ENCODE measurements at regions not wholly inside any gene's neighbourhood (a gene's known extent, or its start where the extent isn't known, plus 50 kb on each side); places are given as distances from the start of the nearest gene placed in this dataset.

DNA sequence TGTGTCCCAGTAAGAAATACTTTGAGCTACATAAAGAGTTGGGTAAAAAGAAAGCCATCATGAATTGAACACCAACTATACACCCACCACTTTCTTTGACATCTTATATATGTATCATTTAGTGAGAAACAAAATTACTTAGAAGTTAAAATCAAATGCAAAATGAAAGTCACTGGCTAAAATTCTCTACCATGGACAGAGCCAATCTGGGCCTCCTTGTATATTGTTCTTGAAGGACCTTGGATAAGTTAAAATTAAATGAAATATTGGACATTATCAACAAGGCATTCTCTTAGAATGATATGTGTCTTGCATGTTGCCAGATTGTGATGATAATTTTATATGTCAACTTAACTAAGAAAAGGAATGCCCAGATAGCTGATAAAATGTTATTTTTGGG lies 64.2 kb upstream of the CHL1 start:
- H3K4me1 Mint-ChIP-seq: no peaks in the 10 kb centered on the region
- DNase-seq (no peak), ATAC-seq (no peak)
- no peaks in the 10 kb centered on the region for H3K27me3 Mint-ChIP-seq
- no peak overlapping the region for H3K27ac Mint-ChIP-seq
- no peaks in the 10 kb centered on the region for H3K36me3 Mint-ChIP-seq (ENCODE audit: low read depth)
- H3K9me3 Mint-ChIP-seq: peaks cover 6% of the 10 kb centered on the region
- no peak overlapping the region for H3K4me3 Mint-ChIP-seq

DNA sequence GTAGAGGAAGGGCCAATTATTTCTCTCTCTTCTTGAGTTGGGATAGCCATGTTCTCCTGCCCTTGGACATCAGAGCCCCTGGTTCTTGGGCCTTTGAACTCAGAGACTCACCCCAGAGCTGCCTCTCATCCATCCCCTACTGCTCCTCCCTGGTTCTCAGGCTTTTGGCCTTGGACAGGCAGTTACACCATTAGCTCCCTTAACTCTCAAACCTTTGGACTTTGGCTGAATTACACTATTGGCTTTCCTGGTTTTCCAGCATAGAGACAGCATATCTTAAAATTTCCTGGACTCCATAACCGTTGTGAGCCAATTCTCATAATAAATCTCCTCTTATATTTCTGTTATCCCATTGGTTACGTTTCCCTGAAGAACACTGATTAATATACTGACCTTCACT lies 63.7 kb upstream of the CHL1 start:
- Mint-ChIP-seq H3K9me3 (peaks cover 6% of the 10 kb centered on the region), H3K27me3 (no peaks in the 10 kb centered on the region), H3K4me1 (no peaks in the 10 kb centered on the region), H3K36me3 (ENCODE audit: low read depth) (no peaks in the 10 kb centered on the region), H3K4me3 (no peak overlapping the region), H3K27ac (no peak overlapping the region)
- ATAC-seq: no peak
- DNase-seq: no peak

- H3K4me3 Mint-ChIP-seq: no peak overlapping the region
- H3K4me1 Mint-ChIP-seq: no peaks in the 10 kb centered on the region
- DNase-seq (no peak), ATAC-seq (no peak)
- H3K27me3 Mint-ChIP-seq: no peaks in the 10 kb centered on the region
- H3K27ac Mint-ChIP-seq: no peak overlapping the region
- H3K36me3 Mint-ChIP-seq (ENCODE audit: low read depth): no peaks in the 10 kb centered on the region
- H3K9me3 Mint-ChIP-seq: peaks cover 6% of the 10 kb centered on the region
Measured at GRCh38 chr3:140748-141330, 55.7 kb upstream of the CHL1 start.
